ENCODE measurements at regions not wholly inside any gene's neighbourhood (a gene's known extent, or its start where the extent isn't known, plus 50 kb on each side); places are given as distances from the start of the nearest gene placed in this dataset.

DNA sequence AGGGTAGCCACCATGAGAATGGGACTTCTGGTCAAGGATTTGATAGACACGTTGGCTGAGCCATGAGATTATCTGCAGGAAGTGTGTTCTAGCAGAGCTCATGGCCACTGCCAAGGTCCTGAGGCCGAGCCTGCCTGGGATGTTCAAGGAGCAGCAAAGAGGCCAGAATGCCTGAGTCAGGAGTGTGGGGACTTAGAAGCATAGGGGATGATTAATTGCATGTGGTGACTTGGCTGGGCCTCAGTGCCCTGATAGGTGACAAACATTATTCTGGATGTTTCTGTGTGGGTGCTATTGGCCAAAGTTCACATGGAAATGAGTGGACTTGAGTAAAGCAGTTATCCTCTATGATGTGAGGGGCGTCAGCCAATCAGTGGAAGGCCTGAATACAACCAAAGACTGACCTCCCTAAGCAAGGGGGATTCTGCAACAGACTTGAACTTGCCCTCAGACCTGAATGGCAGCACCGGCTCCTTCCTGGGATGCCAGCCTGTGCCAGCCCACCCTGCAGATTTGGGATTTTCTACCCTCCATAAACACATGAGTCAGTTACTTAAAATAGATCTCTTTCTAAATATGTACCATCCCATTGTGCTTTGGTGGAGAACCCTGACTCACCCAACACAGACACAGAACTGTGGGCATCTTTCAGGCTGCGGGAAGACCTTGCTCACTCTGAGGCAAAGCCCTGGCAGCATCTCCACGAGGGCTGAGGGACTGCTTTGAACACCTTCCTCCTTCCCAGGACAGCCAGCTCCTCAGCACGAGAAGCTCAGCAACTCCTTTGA lies 363.9 kb upstream of the MGMT start:
- TF ChIP-seq, protein P1, sequence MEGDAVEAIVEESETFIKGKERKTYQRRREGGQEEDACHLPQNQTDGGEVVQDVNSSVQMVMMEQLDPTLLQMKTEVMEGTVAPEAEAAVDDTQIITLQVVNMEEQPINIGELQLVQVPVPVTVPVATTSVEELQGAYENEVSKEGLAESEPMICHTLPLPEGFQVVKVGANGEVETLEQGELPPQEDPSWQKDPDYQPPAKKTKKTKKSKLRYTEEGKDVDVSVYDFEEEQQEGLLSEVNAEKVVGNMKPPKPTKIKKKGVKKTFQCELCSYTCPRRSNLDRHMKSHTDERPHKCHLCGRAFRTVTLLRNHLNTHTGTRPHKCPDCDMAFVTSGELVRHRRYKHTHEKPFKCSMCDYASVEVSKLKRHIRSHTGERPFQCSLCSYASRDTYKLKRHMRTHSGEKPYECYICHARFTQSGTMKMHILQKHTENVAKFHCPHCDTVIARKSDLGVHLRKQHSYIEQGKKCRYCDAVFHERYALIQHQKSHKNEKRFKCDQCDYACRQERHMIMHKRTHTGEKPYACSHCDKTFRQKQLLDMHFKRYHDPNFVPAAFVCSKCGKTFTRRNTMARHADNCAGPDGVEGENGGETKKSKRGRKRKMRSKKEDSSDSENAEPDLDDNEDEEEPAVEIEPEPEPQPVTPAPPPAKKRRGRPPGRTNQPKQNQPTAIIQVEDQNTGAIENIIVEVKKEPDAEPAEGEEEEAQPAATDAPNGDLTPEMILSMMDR (IDR thresholded peaks at IDR 0.05) = no peak
- no peak for TF ChIP-seq POLR2AphosphoS5 (IDR thresholded peaks at IDR 0.05)
- TF ChIP-seq POLR2A (IDR thresholded peaks at IDR 0.05) = no peak

Data from sigmoid colon (tissue), 4 donors.